HCT116 (cell line): ENCODE measurements at regions not wholly inside any gene's neighbourhood (a gene's known extent, or its start where the extent isn't known, plus 50 kb on each side); places are given as distances from the start of the nearest gene placed in this dataset.

Experiments
- CTCF ChIP-seq, 3 experiments: fragments of 200-600 bp in 1 of 3; sonication (generic) in 1 of 3; IDR thresholded peaks in 2 of 3; conservative IDR thresholded peaks in 1 of 3; 2 replicates each; pipeline ENCODE4 v1.5.1; 2012 to 2017; ENCODE audit warnings: low read depth in 2 of 3, low read length in 2 of 3, antibody characterized with exemption in 1 of 3, borderline replicate concordance in 1 of 3, control low read depth in 1 of 3, mild to moderate bottlenecking in 1 of 3, mixed read lengths in 1 of 3, mixed run types in 1 of 3, moderate library complexity in 1 of 3; ENCODE audit not compliant: insufficient read depth in 1 of 3
- REST ChIP-seq: IDR thresholded peaks from 2 replicates; pipeline ENCODE4 v1.6.1; 2012; ENCODE audit warnings: low read depth

- TF ChIP-seq REST (no peak), CTCF (IDR thresholded peaks at IDR 0.05 in 2 of 3, conservative IDR thresholded peaks at IDR 0.05 in 1 of 3; ENCODE audit: borderline replicate concordance in 1 of 3, insufficient read depth in 1 of 3, low read depth in 2 of 3, low read length in 2 of 3) (no peak)
Observed at GRCh38 chr2:61645911-61646310, 107.8 kb upstream of the XPO1 start.
